HEK293 (cell line): ENCODE measurements at regions not wholly inside any gene's neighbourhood (a gene's known extent, or its start where the extent isn't known, plus 50 kb on each side); places are given as distances from the start of the nearest gene placed in this dataset.

Experiments used
- CTCF ChIA-PET: fragments of 350-600 bp; formaldehyde crosslinking; extraction: SDS; loops from one replicate; lab custom pipeline; 2021; ENCODE audit warnings: antibody characterized with exemption; lab: Yijun Ruan, JAX
- POLR2A ChIA-PET: fragments of 300-600 bp; formaldehyde crosslinking; extraction: SDS; loops from one replicate; lab custom pipeline; 2020; ENCODE audit warnings: antibody characterized with exemption, inconsistent platforms; lab: Yijun Ruan, JAX
- H3K27ac ChIP-seq: fragments of 200-500 bp; sonication (Bioruptor generic); 2 replicates; pipeline ENCODE4 v1.5.1; 2014; ENCODE audit warnings: low read depth, low read length, control low read depth, inconsistent platforms; ENCODE audit errors: extremely low read depth
- H3K36me3 ChIP-seq, 2 experiments: fragments of 200-500 bp in 1 of 2; sonication (Bioruptor generic) in 1 of 2; 1 replicate in 1 of 2; 2 replicates in 1 of 2; pipeline ENCODE4 v1.5.1; 2014 to 2017; ENCODE audit warnings: inconsistent platforms in 2 of 2, low read length in 2 of 2; ENCODE audit not compliant: control insufficient read depth in 2 of 2, insufficient read depth in 1 of 2
- H3K4me1 ChIP-seq: fragments of 200-500 bp; sonication (Bioruptor generic); 2 replicates; pipeline ENCODE4 v1.5.1; 2014; ENCODE audit warnings: mild to moderate bottlenecking, low read length, inconsistent platforms; ENCODE audit not compliant: control insufficient read depth, insufficient read depth
- H3K4me3 ChIP-seq: 2 replicates; pipeline ENCODE4 v1.5.1; 2011; ENCODE audit warnings: low read depth, mild to moderate bottlenecking, control low read depth, low read length, moderate library complexity
- H3K9me3 ChIP-seq: fragments of 200-500 bp; sonication (Bioruptor generic); 2 replicates; pipeline ENCODE4 v1.5.1; 2014; ENCODE audit warnings: low read depth, low read length, inconsistent platforms; ENCODE audit not compliant: control insufficient read depth, insufficient read depth
- BCL11B ChIP-seq: fragments of 450-650 bp; formaldehyde crosslinking; IDR thresholded peaks from 2 replicates; pipeline ENCODE4 v1.5.1; 2016; ENCODE audit warnings: low read depth, missing biosample characterization, missing genetic modification characterization
- GLI2 ChIP-seq: fragments of 450-650 bp; formaldehyde crosslinking; IDR thresholded peaks from 2 replicates; pipeline ENCODE4; 2017; ENCODE audit warnings: missing biosample characterization, missing genetic modification characterization, low read depth, borderline replicate concordance
- INSM2 ChIP-seq: fragments of 450-650 bp; formaldehyde crosslinking; IDR thresholded peaks from 2 replicates; pipeline ENCODE4 v1.5.1; 2016; ENCODE audit warnings: missing biosample characterization, missing genetic modification characterization
- OVOL3 ChIP-seq: fragments of 450-650 bp; formaldehyde crosslinking; IDR thresholded peaks from 2 replicates; pipeline ENCODE4 v1.5.1; 2016; ENCODE audit warnings: missing biosample characterization, missing genetic modification characterization
- RBAK ChIP-seq: fragments of 450-650 bp; formaldehyde crosslinking; IDR thresholded peaks from 2 replicates; pipeline ENCODE4 v1.5.1; 2016; ENCODE audit warnings: missing biosample characterization, missing genetic modification characterization
- SALL2 ChIP-seq: fragments of 450-650 bp; formaldehyde crosslinking; IDR thresholded peaks from 2 replicates; pipeline ENCODE4 v1.5.0; 2017; ENCODE audit warnings: missing biosample characterization, mild to moderate bottlenecking, missing genetic modification characterization, borderline replicate concordance
- TCF7L2 ChIP-seq: IDR thresholded peaks from 2 replicates; pipeline ENCODE4 v1.6.1; 2011; ENCODE audit warnings: low read depth, mild to moderate bottlenecking, inconsistent platforms, low read length, moderate library complexity, borderline replicate concordance
- YY1 ChIP-seq: fragments of 450-650 bp; formaldehyde crosslinking; IDR thresholded peaks from 2 replicates; pipeline ENCODE4 v1.5.1; 2018; ENCODE audit warnings: missing biosample characterization, missing genetic modification characterization
- YY2 ChIP-seq: fragments of 450-650 bp; formaldehyde crosslinking; IDR thresholded peaks from 2 replicates; pipeline ENCODE4 v1.5.1; 2016; ENCODE audit warnings: missing biosample characterization, missing genetic modification characterization
- ZNF146 ChIP-seq: fragments of 450-650 bp; formaldehyde crosslinking; IDR thresholded peaks from 2 replicates; pipeline ENCODE4 v1.5.1; 2016; ENCODE audit warnings: missing biosample characterization, missing genetic modification characterization
- ZNF18 ChIP-seq: fragments of 450-650 bp; formaldehyde crosslinking; IDR thresholded peaks from 2 replicates; pipeline ENCODE4 v1.5.1; 2016; ENCODE audit warnings: missing biosample characterization, missing genetic modification characterization
- ZNF239 ChIP-seq: fragments of 450-650 bp; formaldehyde crosslinking; IDR thresholded peaks from 2 replicates; pipeline ENCODE4 v1.5.1; 2016; ENCODE audit warnings: missing biosample characterization, missing genetic modification characterization
- ZNF280C ChIP-seq: fragments of 450-650 bp; formaldehyde crosslinking; IDR thresholded peaks from 2 replicates; pipeline ENCODE4 v1.5.1; 2016; ENCODE audit warnings: missing biosample characterization, missing genetic modification characterization
- ZNF48 ChIP-seq: fragments of 450-650 bp; formaldehyde crosslinking; IDR thresholded peaks from 2 replicates; pipeline ENCODE4 v1.5.1; 2016; ENCODE audit warnings: missing biosample characterization, missing genetic modification characterization
- ZNF518A ChIP-seq: fragments of 450-650 bp; formaldehyde crosslinking; conservative IDR thresholded peaks from 2 replicates; pipeline ENCODE4 v1.5.1; 2016; ENCODE audit warnings: low read depth, missing biosample characterization, missing genetic modification characterization
- ZNF600 ChIP-seq: fragments of 450-650 bp; formaldehyde crosslinking; IDR thresholded peaks from 2 replicates; pipeline ENCODE4 v1.5.1; 2016; ENCODE audit warnings: missing biosample characterization, missing genetic modification characterization
- ZNF792 ChIP-seq: fragments of 450-650 bp; formaldehyde crosslinking; IDR thresholded peaks from 2 replicates; pipeline ENCODE4 v1.5.1; 2016; ENCODE audit warnings: missing biosample characterization, missing genetic modification characterization

- no peaks in the 10 kb centered on the region for H3K9me3 ChIP-seq
- H3K4me1 ChIP-seq: no peaks in the 10 kb centered on the region
- no peaks in the 10 kb centered on the region for H3K36me3 ChIP-seq
- H3K27ac ChIP-seq: no peak overlapping the region
- H3K4me3 ChIP-seq: no peak overlapping the region
- TF ChIP-seq ZNF280C (tag by site-specific recombination) (no peak), YY1 (tag by site-specific recombination) (no peak), BCL11B (tag by site-specific recombination) (no peak), ZNF792 (tag by site-specific recombination) (no peak), OVOL3 (tag by site-specific recombination) (no peak), YY2 (tag by site-specific recombination) (no peak), TCF7L2 (no peak), ZNF600 (tag by site-specific recombination) (no peak), ZNF146 (tag by site-specific recombination) (no peak), ZNF518A (no peak), INSM2 (tag by site-specific recombination) (no peak), ZNF239 (tag by site-specific recombination) (no peak), ZNF18 (tag by site-specific recombination) (no peak), GLI2 (tag by site-specific recombination) (no peak), SALL2 (no peak), ZNF48 (tag by site-specific recombination) (no peak), RBAK (no peak)
- CTCF ChIA-PET: interaction anchor here (1.1 to 2.7 kb wide), 6 partner anchors 10 to 233 kb away, joined by 3 to 12 read pairs (median 4); no protein-coding TSS in a partner anchor
- POLR2A ChIA-PET: interaction anchor here (0.7 kb wide), 1 partner anchor 68 kb away, joined by 3 read pairs; the partner anchor contains the start of gene INSIG1
These were observed 67.6 kb downstream of the INSIG1 start for GRCh38 chr7:155365146-155365874.
